Tibial artery (tissue), 4 donors: ENCODE measurements at regions not wholly inside any gene's neighbourhood (a gene's known extent, or its start where the extent isn't known, plus 50 kb on each side); places are given as distances from the start of the nearest gene placed in this dataset.

Experiments used
- DNase-seq, 2 donors: peaks; one replicate each; pipeline ENCODE4 v3.0.0-alpha.2; 2019
- H3K27ac ChIP-seq, 2 donors: fragments of 200-600 bp; sonication (generic) in 1 of 2; 1 replicate in 1 of 2; 2 replicates in 1 of 2; pipeline ENCODE4 v1.5.1; 2018 to 2019; ENCODE audit warnings: mild to moderate bottlenecking in 1 of 2
- H3K27me3 ChIP-seq, 2 donors: fragments of 200-600 bp; sonication (generic) in 1 of 2; one replicate each; pipeline versions ENCODE4 v1.5.1 to v1.6.0; 2016 to 2019
- H3K36me3 ChIP-seq, 3 donors: fragments of 200-600 bp; sonication (generic) in 2 of 3; one replicate each; pipeline ENCODE4 v1.5.1; 2016 to 2019; ENCODE audit warnings: mild to moderate bottlenecking in 2 of 3
- H3K4me1 ChIP-seq, 4 donors: fragments of 200-600 bp; sonication (generic) in 2 of 4; 1 replicate in 3 of 4; 2 replicates in 1 of 4; pipeline ENCODE4 v1.5.1; 2016 to 2019
- H3K4me3 ChIP-seq, 2 donors: fragments of 200-600 bp; sonication (generic) in 1 of 2; 1 replicate in 1 of 2; 2 replicates in 1 of 2; pipeline ENCODE4 v1.5.1; 2018 to 2019; ENCODE audit warnings: mild to moderate bottlenecking in 2 of 2
- H3K9me3 ChIP-seq, 3 donors: fragments of 200-600 bp; sonication (generic) in 1 of 3; one replicate each; pipeline ENCODE4 v1.5.1; 2016 to 2019
- CTCF ChIP-seq, 2 experiments: fragments of 200-600 bp in 1 of 2; fragments of 450-650 bp in 1 of 2; IDR thresholded peaks; one replicate each; pipeline ENCODE4 v1.5.1; 2017 to 2019; ENCODE audit warnings: antibody characterized with exemption in 2 of 2, mild to moderate bottlenecking in 1 of 2, moderate library complexity in 1 of 2
- intact Hi-C: fragments of 100-400 bp; cut with DNase I; formaldehyde crosslinking; loops from one replicate; pipeline ENCODE4 v1.15.0; 2023; ENCODE audit warnings: low total_unique reads

- Histone ChIP-seq H3K36me3 (no peaks in the 10 kb centered on the region), H3K4me3 (no peak overlapping the region), H3K4me1 (no peaks in the 10 kb centered on the region), H3K27ac (no peak overlapping the region), H3K9me3 (peaks cover 0 to 5% (median 0%) of the 10 kb centered on the region in 3 donors), H3K27me3 (no peaks in the 10 kb centered on the region)
- intact Hi-C loops = no loop called here
- no peak for DNase-seq
- no peak for TF ChIP-seq CTCF (IDR thresholded peaks at IDR 0.05)
Observed at GRCh38 chr7:34308595-34308994, 349.4 kb upstream of the NPSR1 start.

GRCh38 chr7:34309116-34309515 lies 348.9 kb upstream of the NPSR1 start:
- TF ChIP-seq CTCF (IDR thresholded peaks at IDR 0.05) = no peak
- Histone ChIP-seq H3K4me1 (no peaks in the 10 kb centered on the region), H3K27ac (no peak overlapping the region), H3K36me3 (no peaks in the 10 kb centered on the region), H3K9me3 (peaks cover 0 to 5% (median 0%) of the 10 kb centered on the region in 3 donors), H3K4me3 (no peak overlapping the region), H3K27me3 (no peaks in the 10 kb centered on the region)
- DNase-seq = no peak
- intact Hi-C loops = no loop called here

- Histone ChIP-seq H3K4me1 (no peaks in the 10 kb centered on the region), H3K9me3 (peaks cover 0 to 5% (median 0%) of the 10 kb centered on the region in 3 donors), H3K4me3 (no peak overlapping the region), H3K27ac (no peak overlapping the region), H3K27me3 (no peaks in the 10 kb centered on the region), H3K36me3 (no peaks in the 10 kb centered on the region)
- intact Hi-C loops = no loop called here
- no peak for TF ChIP-seq CTCF (IDR thresholded peaks at IDR 0.05)
- DNase-seq = no peak
Observed at GRCh38 chr7:34309584-34309983, 348.4 kb upstream of the NPSR1 start.

- intact Hi-C loops = no loop called here
Observed at GRCh38 chr7:34311591-34311990, 346.4 kb upstream of the NPSR1 start.

GRCh38 chr7:34312624-34313023 lies 345.4 kb upstream of the NPSR1 start:
- intact Hi-C loops = no loop called here

More at GRCh38 chr7:34311591-34311990, 346.4 kb upstream of the NPSR1 start:
- H3K36me3 ChIP-seq = no peaks in the 10 kb centered on the region
- no peaks in the 10 kb centered on the region for H3K27me3 ChIP-seq
- no peak overlapping the region for H3K4me3 ChIP-seq
- no peaks in the 10 kb centered on the region for H3K4me1 ChIP-seq
- no peak for TF ChIP-seq CTCF (IDR thresholded peaks at IDR 0.05)
- H3K9me3 ChIP-seq = peaks cover 0 to 5% (median 0%) of the 10 kb centered on the region in 3 donors
- DNase-seq = no peak
- H3K27ac ChIP-seq = no peak overlapping the region

More at GRCh38 chr7:34312624-34313023, 345.4 kb upstream of the NPSR1 start:
- no peak for TF ChIP-seq CTCF (IDR thresholded peaks at IDR 0.05)
- no peaks in the 10 kb centered on the region for H3K4me1 ChIP-seq
- H3K27ac ChIP-seq = no peak overlapping the region
- H3K36me3 ChIP-seq = no peaks in the 10 kb centered on the region
- DNase-seq = no peak
- H3K4me3 ChIP-seq = no peak overlapping the region
- no peaks in the 10 kb centered on the region for H3K27me3 ChIP-seq
- peaks cover 0 to 5% (median 0%) of the 10 kb centered on the region in 3 donors for H3K9me3 ChIP-seq
